ENCODE measurements at regions not wholly inside any gene's neighbourhood (a gene's known extent, or its start where the extent isn't known, plus 50 kb on each side); places are given as distances from the start of the nearest gene placed in this dataset.

DNA sequence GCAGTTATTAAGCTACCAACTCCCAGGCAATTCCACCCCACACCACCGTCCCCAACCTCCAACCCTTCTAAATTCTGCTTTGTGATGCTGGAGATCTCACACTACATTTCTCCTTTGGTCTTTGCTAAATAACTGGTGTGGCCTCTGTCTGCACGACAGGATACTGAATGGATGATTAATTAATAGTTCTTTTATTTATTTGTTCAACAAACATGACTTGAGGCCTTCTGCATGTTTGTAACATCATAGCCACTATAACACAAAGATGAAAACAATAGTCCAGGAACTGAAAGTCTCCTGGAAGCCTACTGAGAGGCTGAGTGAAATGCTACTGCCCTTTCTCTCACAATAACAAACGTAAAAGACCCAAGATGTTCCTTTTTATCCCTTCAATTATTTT, 609.5 kb upstream of the UBE2E2 start:
- no peak for DNase-seq (ENCODE audit: low read depth)

GRCh38 chr3:22594990-22595389, 608.1 kb upstream of the UBE2E2 start:
- no peak for DNase-seq (ENCODE audit: low read depth)

- no peak for DNase-seq (ENCODE audit: low read depth)
These were observed 596.7 kb upstream of the UBE2E2 start for GRCh38 chr3:22606461-22606860.

DNA sequence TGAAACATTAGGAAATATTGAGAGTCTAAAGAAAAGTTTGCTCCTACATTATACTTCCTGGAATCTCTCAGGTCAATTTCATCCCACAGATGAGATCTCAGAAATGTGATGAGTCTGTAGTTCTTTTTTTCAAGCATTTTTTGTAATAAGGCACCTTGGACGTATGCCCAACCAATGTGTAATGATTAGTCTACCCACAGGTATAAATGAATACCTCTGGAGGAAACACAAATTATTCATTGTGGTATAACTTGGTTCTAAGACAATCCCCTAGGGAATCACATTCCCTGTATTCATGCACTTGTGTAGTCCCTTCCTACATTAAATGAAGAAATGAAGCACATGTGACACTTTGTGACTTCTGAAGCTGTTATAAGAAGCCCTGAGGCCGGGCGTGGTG, 596.2 kb upstream of the UBE2E2 start:
- no peak for DNase-seq (ENCODE audit: low read depth)

GRCh38 chr3:22608093-22608492, 595.0 kb upstream of the UBE2E2 start:
- no peak for DNase-seq (ENCODE audit: low read depth)

DNA sequence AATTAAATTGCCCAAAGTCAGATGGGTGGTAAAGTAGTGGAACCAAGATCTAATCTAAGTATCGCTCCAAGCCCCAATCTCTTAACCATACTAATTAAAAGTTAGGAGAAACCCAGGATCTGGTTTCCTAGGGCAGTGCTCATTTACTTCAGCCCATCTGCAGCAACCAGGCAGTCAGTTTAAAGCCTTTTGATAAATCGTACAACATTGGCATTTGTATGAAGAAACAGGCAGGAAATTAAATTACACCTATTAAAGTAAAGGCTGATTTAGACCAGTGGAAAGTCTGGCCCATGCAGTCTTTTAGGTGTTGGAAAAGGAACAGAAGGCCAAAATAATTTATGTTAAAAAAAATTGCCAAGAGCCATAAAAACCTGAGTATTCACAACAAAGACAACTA, 594.4 kb upstream of the UBE2E2 start:
- no peak for DNase-seq (ENCODE audit: low read depth)

GRCh38 chr3:22609139-22609538, 594.0 kb upstream of the UBE2E2 start:
- DNase-seq (ENCODE audit: low read depth): no peak

- DNase-seq (ENCODE audit: low read depth): no peak
These were observed 590.2 kb upstream of the UBE2E2 start for GRCh38 chr3:22612927-22613326.

GRCh38 chr3:22615790-22616189, 587.3 kb upstream of the UBE2E2 start:
- no peak for DNase-seq (ENCODE audit: low read depth)

DNA sequence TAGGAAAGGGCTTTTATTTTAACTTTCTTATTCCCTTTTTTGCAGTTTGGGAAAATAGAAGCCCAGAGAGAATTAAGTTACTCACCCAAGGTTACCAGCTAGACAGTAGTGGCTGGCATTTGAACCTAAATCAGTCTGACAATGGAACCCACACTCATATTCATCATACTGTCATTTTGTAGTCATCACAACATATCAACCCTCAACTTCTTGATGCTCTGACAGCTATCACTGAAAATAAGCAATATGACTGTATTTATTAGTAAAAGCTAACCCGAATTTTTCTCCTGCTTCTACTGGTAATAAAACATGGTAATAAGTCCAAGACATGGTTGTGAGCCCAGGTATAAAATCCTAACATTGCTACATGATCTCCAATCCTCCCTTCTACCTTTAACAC, 585.8 kb upstream of the UBE2E2 start:
- no peak for DNase-seq (ENCODE audit: low read depth)

- no peak for DNase-seq (ENCODE audit: low read depth)
These were observed 582.6 kb upstream of the UBE2E2 start for GRCh38 chr3:22620498-22620897.

DNA sequence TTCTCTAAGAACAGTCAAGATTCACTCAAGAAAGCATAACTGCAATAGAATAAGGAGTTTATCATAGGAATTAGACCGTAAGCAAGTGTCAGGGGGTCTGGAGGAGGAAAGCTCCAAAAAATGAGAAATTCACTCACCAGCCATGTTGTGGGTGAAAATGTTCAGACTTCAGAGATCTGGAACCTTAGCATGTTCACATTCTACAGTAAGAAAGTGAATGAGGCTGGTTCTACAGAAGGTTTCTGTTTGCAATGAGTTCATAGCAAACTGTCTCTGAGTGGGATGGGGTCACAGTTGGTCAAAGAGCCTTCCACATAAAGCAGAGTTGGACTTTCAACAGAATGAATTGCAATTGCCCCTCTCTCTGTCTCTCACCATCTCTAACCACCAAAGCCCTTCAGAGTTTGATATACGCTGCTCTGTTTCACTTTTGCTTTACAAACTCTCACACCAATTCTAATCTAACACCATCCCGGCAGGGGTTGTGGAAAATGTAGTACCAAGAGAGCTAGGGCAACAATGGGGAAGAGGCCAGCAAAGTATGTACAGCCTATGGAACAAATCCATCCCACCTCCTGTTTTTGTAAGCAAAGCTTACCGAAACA, 581.8 kb upstream of the UBE2E2 start:
- DNase-seq (ENCODE audit: low read depth): no peak

DNA sequence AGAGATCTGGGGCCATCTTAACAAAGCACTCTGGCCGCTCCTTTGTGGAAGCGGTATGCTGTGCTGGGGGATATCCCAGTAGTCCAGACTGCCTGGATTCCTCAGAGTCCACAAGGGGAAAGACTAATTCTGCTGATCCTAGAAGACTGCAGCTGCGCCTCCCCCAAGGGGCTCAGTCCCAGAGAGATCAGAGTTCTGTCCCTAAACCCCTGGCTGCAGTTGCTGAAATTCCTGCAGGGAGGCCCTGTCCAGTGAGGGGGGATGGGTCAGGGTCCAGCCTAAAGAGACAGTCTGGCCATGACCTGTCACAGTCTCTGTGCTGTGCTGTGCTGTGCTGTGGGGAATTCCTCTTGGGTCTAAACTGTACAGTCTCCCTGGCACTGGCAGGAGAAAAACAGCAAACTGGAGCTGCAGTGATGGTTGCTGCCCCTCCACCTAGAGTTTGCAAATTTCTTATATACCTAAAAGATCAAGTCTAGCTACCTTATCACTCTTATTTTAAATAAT, 575.1 kb upstream of the UBE2E2 start:
- DNase-seq (ENCODE audit: low read depth): no peak

DNA sequence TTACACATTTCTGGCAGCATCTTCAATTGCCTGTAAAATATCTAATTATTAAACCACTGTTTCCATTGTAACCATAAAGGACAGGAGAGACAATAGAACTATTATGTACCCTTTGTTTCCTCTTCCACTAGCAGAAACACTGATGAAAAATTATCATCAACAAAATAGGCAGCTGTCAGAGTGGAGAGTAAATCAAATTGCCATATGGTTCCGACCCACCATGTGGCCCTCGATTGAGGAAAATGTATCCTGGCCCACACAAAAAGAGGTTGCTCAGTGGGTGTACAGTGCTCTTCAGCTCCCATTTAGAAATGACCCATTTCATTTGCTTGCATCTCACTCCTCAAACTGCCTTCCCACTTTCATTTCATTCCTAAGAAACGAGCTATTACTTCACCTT, 570.6 kb upstream of the UBE2E2 start:
- no peak for DNase-seq (ENCODE audit: low read depth)

DNA sequence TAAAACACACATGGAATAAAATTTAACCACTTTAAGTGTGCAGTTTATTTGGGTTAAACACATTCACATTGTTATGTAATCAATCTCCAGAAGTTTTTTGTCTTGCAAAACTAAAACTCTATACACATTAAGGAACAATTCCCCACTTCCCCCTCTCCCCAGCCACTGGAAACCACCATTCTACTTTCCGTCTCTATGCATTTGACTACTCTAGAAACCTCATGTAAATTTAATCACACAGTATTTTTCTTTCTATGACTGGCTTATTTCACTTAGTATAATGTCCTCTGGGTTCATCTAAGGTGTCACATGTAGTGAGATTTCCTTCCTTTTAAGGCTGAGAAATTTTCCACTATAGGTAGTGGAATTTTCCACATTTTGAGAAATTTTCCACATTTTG, 568.7 kb upstream of the UBE2E2 start:
- no peak for DNase-seq (ENCODE audit: low read depth)

DNA sequence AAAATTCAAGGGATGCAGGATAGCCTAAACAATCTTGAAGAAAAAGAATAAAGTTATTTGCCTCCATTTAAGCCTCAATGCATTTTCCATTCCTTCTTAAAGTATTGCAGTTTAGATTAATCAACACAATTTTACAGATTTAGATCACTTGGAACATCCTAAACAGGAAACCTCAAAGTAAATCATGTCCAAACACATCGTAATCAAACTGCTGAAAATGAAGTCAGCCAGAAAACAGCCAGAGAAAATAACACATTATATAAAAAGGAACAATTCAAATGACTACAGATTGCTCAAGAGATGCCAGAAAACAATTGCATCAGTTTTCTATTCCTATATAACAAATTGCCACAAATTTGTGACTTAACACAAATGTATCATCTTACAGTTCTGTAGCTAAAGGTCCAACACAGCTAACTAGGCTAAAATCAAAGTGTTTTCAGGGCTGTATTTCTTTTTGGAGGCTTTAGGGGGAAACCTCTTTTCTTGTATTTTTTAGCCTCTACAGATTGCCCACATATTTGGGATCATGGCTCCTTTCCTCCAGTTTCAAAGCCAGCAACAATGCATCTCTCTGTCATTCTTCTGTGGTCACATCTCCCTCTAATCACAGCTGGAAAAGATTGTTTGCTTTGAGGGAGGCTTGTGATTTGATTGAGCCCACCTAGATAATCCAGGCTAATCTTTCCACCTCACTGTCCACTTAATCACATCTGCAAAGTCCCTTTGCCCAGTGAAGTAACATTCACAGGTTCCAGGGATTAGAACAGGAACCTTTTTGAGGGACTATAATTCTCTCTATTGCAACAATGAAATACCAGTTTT, 543.3 kb upstream of the UBE2E2 start:
- DNase-seq (ENCODE audit: low read depth): no peak

DNA sequence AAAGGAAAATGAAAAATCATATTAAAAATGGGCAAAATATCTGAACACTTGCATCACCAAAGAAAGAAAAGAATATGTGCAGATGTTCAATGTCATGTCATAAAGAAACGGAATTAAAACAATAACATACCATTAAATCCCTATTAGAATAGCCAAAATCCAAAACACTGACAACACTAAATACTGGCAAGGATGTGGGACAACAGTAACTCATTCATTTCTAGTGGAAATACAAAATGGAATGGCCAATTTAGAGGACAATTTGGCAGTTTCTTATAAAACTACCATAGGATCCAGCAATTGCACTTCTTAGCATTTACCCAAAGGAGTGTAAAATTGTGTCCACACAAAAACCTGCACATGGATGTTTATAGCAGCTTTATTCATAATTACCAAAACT, 542.5 kb upstream of the UBE2E2 start:
- no peak for DNase-seq (ENCODE audit: low read depth)

GRCh38 chr3:22661121-22661700, 541.9 kb upstream of the UBE2E2 start:
- no peak for DNase-seq (ENCODE audit: low read depth)

- DNase-seq (ENCODE audit: low read depth): no peak
These were observed 537.6 kb upstream of the UBE2E2 start for GRCh38 chr3:22665528-22665927.

GRCh38 chr3:22666736-22667135, 536.4 kb upstream of the UBE2E2 start:
- no peak for DNase-seq (ENCODE audit: low read depth)

DNA sequence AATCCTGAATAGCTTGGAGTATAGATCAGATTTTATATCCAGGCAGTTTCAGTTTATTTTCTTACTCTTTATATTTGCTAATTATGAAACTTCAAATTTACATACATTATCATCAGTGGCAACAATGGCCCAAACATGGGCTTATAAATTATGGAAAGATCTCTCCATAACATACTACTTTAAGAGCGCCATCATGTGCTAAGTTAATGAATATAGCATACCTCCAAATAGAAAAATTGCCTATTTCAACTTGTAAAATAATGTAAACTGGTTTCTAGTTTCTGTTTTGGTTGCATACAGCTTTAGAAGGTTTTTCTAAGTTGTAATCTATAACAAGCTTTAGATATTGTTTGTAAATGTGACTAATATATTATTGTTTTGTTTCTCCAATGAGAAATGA, 531.3 kb upstream of the UBE2E2 start:
- no peak for DNase-seq (ENCODE audit: low read depth)

DNA sequence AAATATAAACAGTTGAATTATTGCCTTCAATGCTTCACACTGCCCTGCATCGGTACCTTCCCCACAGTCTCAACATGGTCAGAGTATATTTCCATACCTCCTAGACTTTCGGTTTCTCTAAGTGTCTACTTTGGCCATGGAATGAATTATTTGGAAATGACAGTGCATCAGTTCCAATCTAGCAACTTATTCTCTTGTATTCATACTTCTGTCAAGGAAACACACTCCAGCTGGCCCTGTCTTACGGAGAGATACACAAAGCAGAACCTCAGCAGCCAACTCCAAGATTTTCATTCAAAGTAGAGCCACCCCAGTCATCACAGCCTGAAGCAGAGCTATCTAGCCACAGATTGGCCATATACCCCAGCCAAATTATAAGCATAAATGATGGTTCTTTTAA, 518.4 kb upstream of the UBE2E2 start:
- DNase-seq (ENCODE audit: low read depth): no peak

DNA sequence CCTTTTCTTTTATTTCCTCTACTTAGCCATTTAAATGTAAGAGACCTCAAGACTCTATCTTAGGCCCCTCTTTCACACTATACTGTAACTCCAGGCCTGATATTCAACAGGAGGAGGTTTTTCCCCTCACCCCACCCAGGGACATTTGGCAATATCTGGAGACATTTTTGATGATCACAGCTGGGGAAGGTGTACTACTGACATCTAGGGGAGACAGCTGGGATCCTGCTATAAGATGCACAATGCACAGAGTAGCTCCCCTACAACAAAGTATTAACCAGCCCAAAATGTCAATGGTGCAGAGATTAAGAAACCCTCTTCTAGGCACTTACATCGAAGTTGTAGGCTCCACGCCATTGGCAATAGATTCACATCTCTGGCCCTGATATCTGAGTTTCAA, 517.5 kb upstream of the UBE2E2 start:
- no peak for DNase-seq (ENCODE audit: low read depth)

Data from activated T-cell treated with anti-CD3 and anti-CD28 coated beads for 1 hour (primary cell).